GM12878 (cell line): ENCODE measurements at regions not wholly inside any gene's neighbourhood (a gene's known extent, or its start where the extent isn't known, plus 50 kb on each side); places are given as distances from the start of the nearest gene placed in this dataset.

Source experiments
- ATAC-seq: fragments of 200-7000 bp; cut with Tn5 transposase; 3 replicates; pipeline ENCODE4 v1.9.1; 2020; ENCODE audit warnings: mild to moderate bottlenecking, moderate library complexity
- BruUV-seq: library from RNA; stranded (reverse); fragments of 400-500 nt; replicated peaks from 2 replicates; lab custom pipeline; 2021; lab: Mats Ljungman, UMichigan
- CTCF ChIA-PET: fragments of 300-600 bp; sonication (Branson Sonifier 250); formaldehyde crosslinking; extraction: SDS; loops from one replicate; lab custom pipeline; 2021; ENCODE audit warnings: inconsistent platforms; lab: Yijun Ruan, JAX
- POLR2A ChIA-PET: fragments of 350-600 bp; formaldehyde crosslinking; extraction: SDS; loops from one replicate; lab custom pipeline; 2021; ENCODE audit warnings: inconsistent platforms; lab: Charles Lee
- RAD21 ChIA-PET: fragments of 300-600 bp; sonication (Branson Sonifier 250); formaldehyde crosslinking; loops from one replicate; lab custom pipeline; 2023; ENCODE audit warnings: antibody characterized with exemption; ENCODE audit not compliant: unreplicated experiment; lab: Charles Lee
- SMC1A ChIA-PET: fragments of 300-600 bp; sonication (Branson Sonifier 250); formaldehyde crosslinking; loops from one replicate; lab custom pipeline; 2023; ENCODE audit not compliant: unreplicated experiment, uncharacterized antibody; lab: Charles Lee
- DNase-seq: peaks from one replicate; pipeline ENCODE4 v3.0.0-alpha.2; 2011; ENCODE audit warnings: low read depth, low spot score
- FAIRE-seq: peaks from 3 replicates; lab custom pipeline; 2011; peaks lifted over from hg19 to GRCh38; lab: Jason Lieb, UNC
- H2AFZ ChIP-seq: 2 replicates; pipeline ENCODE4 v1.6.0; 2011; ENCODE audit warnings: low read depth, low read length, control low read depth; ENCODE audit not compliant: control insufficient read depth
- H3K27ac ChIP-seq: 2 replicates; pipeline ENCODE4 v1.5.1; 2011; ENCODE audit warnings: control low read depth; ENCODE audit not compliant: control insufficient read depth, insufficient read depth
- H3K27me3 ChIP-seq, 2 experiments: replicated peaks in 1 of 2; 2 replicates each; pipeline versions ENCODE4 v1.6.0 to v1.6.1; 2011; ENCODE audit warnings: low read length in 1 of 2; ENCODE audit not compliant: control insufficient read depth in 2 of 2, insufficient read depth in 2 of 2
- H3K36me3 ChIP-seq, 2 experiments: 2 replicates each; pipeline ENCODE4 v1.5.1; 2011; ENCODE audit warnings: low read length in 1 of 2; ENCODE audit not compliant: control insufficient read depth in 2 of 2, insufficient read depth in 2 of 2
- H3K4me1 ChIP-seq: 2 replicates; pipeline ENCODE4 v1.6.1; 2011; ENCODE audit warnings: mild to moderate bottlenecking, low read length, moderate library complexity, mixed read lengths; ENCODE audit not compliant: control insufficient read depth, insufficient read depth
- H3K4me2 ChIP-seq: 2 replicates; pipeline ENCODE4 v1.6.0; 2011; ENCODE audit warnings: control low read depth; ENCODE audit not compliant: control insufficient read depth, insufficient read depth
- H3K4me3 ChIP-seq: fragments of 200-600 bp; sonication (generic); 2 replicates; pipeline ENCODE4 v1.5.1; 2016
- H3K79me2 ChIP-seq: 2 replicates; pipeline ENCODE4 v1.6.0; 2011; ENCODE audit warnings: low read length; ENCODE audit not compliant: control insufficient read depth, insufficient read depth
- H3K9ac ChIP-seq: 2 replicates; pipeline ENCODE4 v1.8.0; 2011; ENCODE audit warnings: low read length, control low read depth, mixed read lengths; ENCODE audit not compliant: control insufficient read depth, insufficient read depth
- H3K9me3 ChIP-seq: replicated peaks from 3 replicates; pipeline ENCODE4 v1.5.1; 2011; ENCODE audit warnings: mild to moderate bottlenecking, low read length; ENCODE audit not compliant: control insufficient read depth, insufficient read depth
- H4K20me1 ChIP-seq: 2 replicates; pipeline ENCODE4 v1.6.0; 2011; ENCODE audit not compliant: control insufficient read depth, insufficient read depth
- BHLHE40 ChIP-seq, 2 experiments: fragments of 450-650 bp in 1 of 2; IDR thresholded peaks; 2 replicates each; pipeline ENCODE4 v1.6.1; 2011 to 2017; ENCODE audit warnings: low read depth in 2 of 2, borderline replicate concordance in 1 of 2, improper control_type of control experiment in 1 of 2, low read length in 1 of 2, mild to moderate bottlenecking in 1 of 2
- BRCA1 ChIP-seq: IDR thresholded peaks from 2 replicates; pipeline ENCODE4 v1.6.1; 2011; ENCODE audit warnings: low read depth, low read length, improper control_type of control experiment
- CBX5 ChIP-seq: sonication (generic); IDR thresholded peaks from 2 replicates; pipeline ENCODE4 v1.6.1; 2016; ENCODE audit warnings: low read depth, moderate library complexity, mild to moderate bottlenecking, inconsistent platforms
- CHD1 ChIP-seq: IDR thresholded peaks from 2 replicates; pipeline ENCODE4 v1.6.1; 2012; ENCODE audit warnings: low read depth, low read length, improper control_type of control experiment
- EZH2 ChIP-seq: IDR thresholded peaks from 2 replicates; pipeline ENCODE4 v1.6.1; 2012; ENCODE audit warnings: low read depth, mild to moderate bottlenecking, control low read depth, inconsistent platforms, low read length, borderline replicate concordance; ENCODE audit not compliant: control insufficient read depth
- JUNB ChIP-seq: IDR thresholded peaks from 2 replicates; pipeline ENCODE4 v1.6.1; 2016; ENCODE audit warnings: antibody characterized with exemption, mild to moderate bottlenecking
- NRF1 ChIP-seq: conservative IDR thresholded peaks from 2 replicates; pipeline ENCODE4 v1.6.1; 2011; ENCODE audit warnings: mild to moderate bottlenecking, low read depth, low read length, improper control_type of control experiment
- POLR2AphosphoS5 ChIP-seq: IDR thresholded peaks from 2 replicates; pipeline ENCODE4 v1.6.1; 2011; ENCODE audit warnings: mild to moderate bottlenecking, low read length, inconsistent platforms
- SMAD5 ChIP-seq: IDR thresholded peaks from 2 replicates; pipeline ENCODE4 v1.6.1; 2016; ENCODE audit warnings: antibody characterized with exemption, low read depth
- SP1 ChIP-seq: IDR thresholded peaks from one replicate; pipeline ENCODE4 v1.6.1; 2011; ENCODE audit warnings: low read depth, low read length
- SREBF1 ChIP-seq: IDR thresholded peaks from 2 replicates; pipeline ENCODE4 v1.6.1; 2012; ENCODE audit warnings: mild to moderate bottlenecking, low read length
- STAT1 ChIP-seq: fragments of 450-650 bp; conservative IDR thresholded peaks from 2 replicates; pipeline ENCODE4 v1.6.1; 2014; ENCODE audit warnings: antibody characterized with exemption, mild to moderate bottlenecking
- STAT3 ChIP-seq: IDR thresholded peaks from 2 replicates; pipeline ENCODE4 v1.6.1; 2011; ENCODE audit warnings: low read depth, low read length, improper control_type of control experiment
- TCF3 ChIP-seq: IDR thresholded peaks from 2 replicates; pipeline ENCODE4 v1.6.1; 2012; ENCODE audit warnings: low read depth, mild to moderate bottlenecking, low read length, borderline replicate concordance; ENCODE audit not compliant: insufficient read depth
- YBX1 ChIP-seq: fragments of 450-650 bp; IDR thresholded peaks from 2 replicates; pipeline ENCODE4 v1.6.1; 2016; ENCODE audit warnings: antibody characterized with exemption
- WGBS: methylation state at CpG from one replicate; pipeline ENCODE4 v1.1.6; 2016; ENCODE audit warnings: low lambda C conversion rate; ENCODE audit not compliant: insufficient replicate concordance, insufficient coverage; ENCODE audit errors: missing lambda C conversion rate; 5-methylcytosine and 5-hydroxymethylcytosine counted together
- in situ Hi-C: fragments of 300-500 bp; cut with MboI; formaldehyde crosslinking; loops from 9 replicates; pipeline ENCODE4 v1.14.3; 2018; ENCODE audit warnings: mixed read lengths
- intact Hi-C: fragments of 100-400 bp; cut with micrococcal nuclease; formaldehyde crosslinking; loops from one replicate; pipeline ENCODE4 v1.14.2; 2022; ENCODE audit not compliant: unreplicated experiment
- TF ChIP-seq, protein P1 (sequence below): IDR thresholded peaks from 2 replicates; pipeline ENCODE4 v1.6.1; 2011; ENCODE audit warnings: mild to moderate bottlenecking, low read depth, low read length, moderate library complexity; ENCODE audit not compliant: insufficient replicate concordance
- TF ChIP-seq, protein P2 (sequence below): IDR thresholded peaks from 2 replicates; pipeline ENCODE4 v1.6.1; 2012; ENCODE audit warnings: low read length, inconsistent platforms
- TF ChIP-seq, protein P3 (sequence below): fragments of 450-650 bp; IDR thresholded peaks from 2 replicates; pipeline ENCODE4 v1.6.1; 2014; ENCODE audit warnings: mild to moderate bottlenecking
- TF ChIP-seq, protein P4 (sequence below): IDR thresholded peaks from 2 replicates; pipeline ENCODE4 v1.6.1; 2011; ENCODE audit warnings: low read depth, low read length, improper control_type of control experiment, borderline replicate concordance

DNA sequence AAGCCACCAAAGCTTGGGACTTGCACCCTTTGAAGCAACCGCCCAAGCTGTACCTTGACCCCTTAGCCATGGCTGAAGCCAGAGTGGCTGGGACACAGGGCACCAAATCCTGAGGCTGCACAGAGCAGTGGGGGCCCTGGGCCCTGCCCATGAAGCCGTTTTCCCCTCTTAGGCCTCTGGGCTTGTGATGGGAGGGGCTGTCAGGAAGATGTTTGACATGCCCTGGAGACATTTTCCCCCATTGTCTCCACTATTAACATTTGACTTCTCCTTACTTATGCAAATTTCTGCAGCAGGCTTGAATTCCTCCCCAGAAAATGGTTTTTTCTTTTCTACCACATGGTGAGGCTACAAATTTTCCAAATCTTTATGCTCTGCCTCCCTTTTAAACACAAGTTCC, 522.2 kb downstream of the EDEM1 start:
- no peak overlapping the region for H2AFZ ChIP-seq
- H3K36me3 ChIP-seq = no peaks in the 10 kb centered on the region
- WGBS = 23% methylated on average over 2 of the region's 2 CpGs
- H3K4me1 ChIP-seq = no peaks in the 10 kb centered on the region
- CTCF ChIA-PET = interaction anchor here (0.6 kb wide), 1 partner anchor 280 kb away, joined by 3 read pairs; no protein-coding TSS in a partner anchor
- no TSS peak for BruUV-seq
- in situ Hi-C loops (no loop called here), intact Hi-C loops (no loop called here)
- H3K9me3 ChIP-seq = no peaks in the 10 kb centered on the region; the same call in 1 of the 3 replicates
- DNase-seq = no peak
- H4K20me1 ChIP-seq = no peaks in the 10 kb centered on the region
- no peak overlapping the region for H3K4me3 ChIP-seq
- RAD21 ChIA-PET = no interaction called here
- H3K4me2 ChIP-seq = no peak overlapping the region
- no peak overlapping the region for H3K27ac ChIP-seq
- no peak overlapping the region for H3K9ac ChIP-seq
- H3K27me3 ChIP-seq = no peaks in the 10 kb centered on the region
- ATAC-seq = no peak
- no peaks in the 10 kb centered on the region for H3K79me2 ChIP-seq
- no peak for FAIRE-seq
- POLR2A ChIA-PET = no interaction called here
- TF ChIP-seq TCF3 (no peak), CHD1 (no peak), SREBF1 (no peak), BRCA1 (no peak), NRF1 (no peak), EZH2 (no peak), JUNB (no peak), CBX5 (no peak), BHLHE40 (IDR thresholded peaks at IDR 0.05; ENCODE audit: borderline replicate concordance in 1 of 2, low read depth in 2 of 2, low read length in 1 of 2) (no peak), SP1 (no peak), STAT3 (no peak), SMAD5 (no peak), YBX1 (no peak), STAT1 (no peak), POLR2AphosphoS5 (no peak)
- TF ChIP-seq, protein P1, sequence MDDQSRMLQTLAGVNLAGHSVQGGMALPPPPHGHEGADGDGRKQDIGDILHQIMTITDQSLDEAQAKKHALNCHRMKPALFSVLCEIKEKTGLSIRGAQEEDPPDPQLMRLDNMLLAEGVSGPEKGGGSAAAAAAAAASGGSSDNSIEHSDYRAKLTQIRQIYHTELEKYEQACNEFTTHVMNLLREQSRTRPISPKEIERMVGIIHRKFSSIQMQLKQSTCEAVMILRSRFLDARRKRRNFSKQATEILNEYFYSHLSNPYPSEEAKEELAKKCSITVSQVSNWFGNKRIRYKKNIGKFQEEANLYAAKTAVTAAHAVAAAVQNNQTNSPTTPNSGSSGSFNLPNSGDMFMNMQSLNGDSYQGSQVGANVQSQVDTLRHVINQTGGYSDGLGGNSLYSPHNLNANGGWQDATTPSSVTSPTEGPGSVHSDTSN = no peak
- TF ChIP-seq, protein P2, sequence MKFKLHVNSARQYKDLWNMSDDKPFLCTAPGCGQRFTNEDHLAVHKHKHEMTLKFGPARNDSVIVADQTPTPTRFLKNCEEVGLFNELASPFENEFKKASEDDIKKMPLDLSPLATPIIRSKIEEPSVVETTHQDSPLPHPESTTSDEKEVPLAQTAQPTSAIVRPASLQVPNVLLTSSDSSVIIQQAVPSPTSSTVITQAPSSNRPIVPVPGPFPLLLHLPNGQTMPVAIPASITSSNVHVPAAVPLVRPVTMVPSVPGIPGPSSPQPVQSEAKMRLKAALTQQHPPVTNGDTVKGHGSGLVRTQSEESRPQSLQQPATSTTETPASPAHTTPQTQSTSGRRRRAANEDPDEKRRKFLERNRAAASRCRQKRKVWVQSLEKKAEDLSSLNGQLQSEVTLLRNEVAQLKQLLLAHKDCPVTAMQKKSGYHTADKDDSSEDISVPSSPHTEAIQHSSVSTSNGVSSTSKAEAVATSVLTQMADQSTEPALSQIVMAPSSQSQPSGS = no peak
- TF ChIP-seq, protein P3, sequence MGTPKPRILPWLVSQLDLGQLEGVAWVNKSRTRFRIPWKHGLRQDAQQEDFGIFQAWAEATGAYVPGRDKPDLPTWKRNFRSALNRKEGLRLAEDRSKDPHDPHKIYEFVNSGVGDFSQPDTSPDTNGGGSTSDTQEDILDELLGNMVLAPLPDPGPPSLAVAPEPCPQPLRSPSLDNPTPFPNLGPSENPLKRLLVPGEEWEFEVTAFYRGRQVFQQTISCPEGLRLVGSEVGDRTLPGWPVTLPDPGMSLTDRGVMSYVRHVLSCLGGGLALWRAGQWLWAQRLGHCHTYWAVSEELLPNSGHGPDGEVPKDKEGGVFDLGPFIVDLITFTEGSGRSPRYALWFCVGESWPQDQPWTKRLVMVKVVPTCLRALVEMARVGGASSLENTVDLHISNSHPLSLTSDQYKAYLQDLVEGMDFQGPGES = no peak
- TF ChIP-seq, protein P4, sequence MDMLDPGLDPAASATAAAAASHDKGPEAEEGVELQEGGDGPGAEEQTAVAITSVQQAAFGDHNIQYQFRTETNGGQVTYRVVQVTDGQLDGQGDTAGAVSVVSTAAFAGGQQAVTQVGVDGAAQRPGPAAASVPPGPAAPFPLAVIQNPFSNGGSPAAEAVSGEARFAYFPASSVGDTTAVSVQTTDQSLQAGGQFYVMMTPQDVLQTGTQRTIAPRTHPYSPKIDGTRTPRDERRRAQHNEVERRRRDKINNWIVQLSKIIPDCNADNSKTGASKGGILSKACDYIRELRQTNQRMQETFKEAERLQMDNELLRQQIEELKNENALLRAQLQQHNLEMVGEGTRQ = no peak
- SMC1A ChIA-PET = interaction anchor here (0.6 kb wide), 1 partner anchor 378 kb away, joined by 3 read pairs; no protein-coding TSS in a partner anchor
